PC-9 (cell line): ENCODE measurements at regions not wholly inside any gene's neighbourhood (a gene's known extent, or its start where the extent isn't known, plus 50 kb on each side); places are given as distances from the start of the nearest gene placed in this dataset.

Experiments used
- BruUV-seq: library from RNA; stranded (reverse); fragments of 400-500 nt; replicated peaks from 2 replicates; lab custom pipeline; 2021; lab: Mats Ljungman, UMichigan
- CTCF ChIA-PET: fragments of 300-600 bp; sonication (Branson Sonifier 250); formaldehyde crosslinking; loops from one replicate; lab custom pipeline; 2022; ENCODE audit warnings: antibody characterized with exemption; lab: Charles Lee
- POLR2A ChIA-PET: fragments of 300-600 bp; sonication (Branson Sonifier 250); formaldehyde crosslinking; loops from one replicate; lab custom pipeline; 2022; ENCODE audit warnings: antibody characterized with exemption; ENCODE audit not compliant: unreplicated experiment; lab: Charles Lee
- DNase-seq, 2 experiments: peaks; one replicate each; pipeline versions ENCODE4 v3.0.0 to v3.0.0-alpha.2; 2015 to 2022; ENCODE audit warnings: mixed read lengths in 1 of 2
- H2AFZ ChIP-seq: fragments of 200-600 bp; sonication (generic); 2 replicates; pipeline ENCODE4 v1.8.1; 2017; ENCODE audit warnings: antibody characterized with exemption
- H3F3A ChIP-seq: fragments of 200-600 bp; sonication (generic); 2 replicates; pipeline ENCODE4 v1.8.1; 2017; ENCODE audit warnings: antibody characterized with exemption, mild to moderate bottlenecking, low read depth; ENCODE audit not compliant: insufficient read depth
- H3K27ac ChIP-seq: fragments of 200-600 bp; sonication (generic); 2 replicates; pipeline ENCODE4 v1.6.1; 2016; ENCODE audit warnings: mixed run types
- H3K27me3 ChIP-seq: fragments of 200-600 bp; sonication (generic); 2 replicates; pipeline ENCODE4 v1.6.1; 2016; ENCODE audit warnings: low read depth, mixed run types; ENCODE audit not compliant: insufficient read depth
- H3K36me3 ChIP-seq: fragments of 200-600 bp; sonication (generic); 2 replicates; pipeline ENCODE4 v1.6.1; 2016; ENCODE audit warnings: low read depth, mixed run types
- H3K4me1 ChIP-seq: fragments of 200-600 bp; sonication (generic); replicated peaks from 2 replicates; pipeline ENCODE4 v1.6.1; 2016; ENCODE audit warnings: mixed run types; ENCODE audit not compliant: insufficient read depth
- H3K4me2 ChIP-seq: fragments of 200-600 bp; sonication (generic); 2 replicates; pipeline ENCODE4 v1.6.1; 2017; ENCODE audit warnings: mixed run types
- H3K4me3 ChIP-seq: fragments of 200-600 bp; sonication (generic); 2 replicates; pipeline ENCODE4 v1.6.1; 2016; ENCODE audit warnings: mixed run types
- H3K79me2 ChIP-seq: fragments of 200-600 bp; sonication (generic); 2 replicates; pipeline ENCODE4 v1.6.1; 2017; ENCODE audit warnings: low read depth, mixed run types
- H3K9me2 ChIP-seq: fragments of 200-600 bp; sonication (generic); 2 replicates; pipeline ENCODE4 v1.8.1; 2017; ENCODE audit warnings: mild to moderate bottlenecking; ENCODE audit not compliant: insufficient read depth
- H3K9me3 ChIP-seq: fragments of 200-600 bp; sonication (generic); 2 replicates; pipeline ENCODE4 v1.8.1; 2016; ENCODE audit warnings: low read depth; ENCODE audit not compliant: insufficient read depth
- H4K20me1 ChIP-seq: fragments of 200-600 bp; sonication (generic); 2 replicates; pipeline ENCODE4 v1.8.1; 2017; ENCODE audit not compliant: insufficient read depth
- CTCF ChIP-seq: fragments of 200-600 bp; sonication (generic); conservative IDR thresholded peaks from 2 replicates; pipeline ENCODE4 v1.6.1; 2017; ENCODE audit warnings: mixed run types, antibody characterized with exemption, mild to moderate bottlenecking, moderate library complexity
- EZH2 ChIP-seq: fragments of 200-600 bp; sonication (generic); IDR thresholded peaks from 2 replicates; pipeline ENCODE4 v1.8.0; 2017; ENCODE audit warnings: antibody characterized with exemption, low read depth
- intact Hi-C: fragments of 100-400 bp; cut with micrococcal nuclease; formaldehyde crosslinking; loops from one replicate; pipeline ENCODE4 v1.10.0; 2022; ENCODE audit not compliant: unreplicated experiment

- Histone ChIP-seq H4K20me1 (no peaks in the 10 kb centered on the region), H3K27me3 (no peaks in the 10 kb centered on the region), H2AFZ (no peak overlapping the region), H3K4me3 (no peak overlapping the region), H3K9me3 (no peaks in the 10 kb centered on the region), H3K79me2 (no peaks in the 10 kb centered on the region), H3F3A (no peaks in the 10 kb centered on the region), H3K4me1 (no peaks in the 10 kb centered on the region), H3K36me3 (no peaks in the 10 kb centered on the region), H3K4me2 (no peak overlapping the region), H3K9me2 (no peaks in the 10 kb centered on the region; the same call in 1 of the 2 replicates), H3K27ac (no peak overlapping the region)
- intact Hi-C loops = no loop called here
- CTCF ChIA-PET = no interaction called here
- no TSS peak for BruUV-seq
- TF ChIP-seq CTCF = no peak
- no peak for TF ChIP-seq EZH2
- DNase-seq = no peak
- POLR2A ChIA-PET = no interaction called here
Observed at GRCh38 chr2:22656426-22656825, 728.6 kb upstream of the KLHL29 start.

GRCh38 chr2:22673529-22673928, 711.5 kb upstream of the KLHL29 start:
- no peak overlapping the region for H3K4me2 ChIP-seq
- POLR2A ChIA-PET = no interaction called here
- no peaks in the 10 kb centered on the region for H3K79me2 ChIP-seq
- H3K4me1 ChIP-seq = no peaks in the 10 kb centered on the region
- no peaks in the 10 kb centered on the region for H3K9me2 ChIP-seq
- CTCF ChIA-PET = no interaction called here
- no peak overlapping the region for H3K4me3 ChIP-seq
- no peak overlapping the region for H3K27ac ChIP-seq
- no peaks in the 10 kb centered on the region; the same call in 1 of the 2 replicates for H3K9me3 ChIP-seq
- no peaks in the 10 kb centered on the region for H3K27me3 ChIP-seq
- intact Hi-C loops = no loop called here
- no peaks in the 10 kb centered on the region for H3F3A ChIP-seq
- H4K20me1 ChIP-seq = no peaks in the 10 kb centered on the region
- H3K36me3 ChIP-seq = no peaks in the 10 kb centered on the region
- no peak overlapping the region for H2AFZ ChIP-seq
- DNase-seq = no peak
- BruUV-seq = no TSS peak
- TF ChIP-seq EZH2 = no peak
- no peak for TF ChIP-seq CTCF

GRCh38 chr2:22683914-22684313, 701.1 kb upstream of the KLHL29 start:
- no peak overlapping the region for H3K4me2 ChIP-seq
- TF ChIP-seq EZH2 (no peak), CTCF (no peak)
- intact Hi-C loops = no loop called here
- no peaks in the 10 kb centered on the region for H3K79me2 ChIP-seq
- H3K27ac ChIP-seq = no peak overlapping the region
- no peaks in the 10 kb centered on the region for H3K27me3 ChIP-seq
- no peak for DNase-seq
- no peaks in the 10 kb centered on the region for H4K20me1 ChIP-seq
- H3K9me3 ChIP-seq = no peaks in the 10 kb centered on the region
- H2AFZ ChIP-seq = no peak overlapping the region
- no peaks in the 10 kb centered on the region for H3F3A ChIP-seq
- no peaks in the 10 kb centered on the region for H3K9me2 ChIP-seq
- ChIA-PET CTCF (no interaction called here), POLR2A (no interaction called here)
- H3K36me3 ChIP-seq = no peaks in the 10 kb centered on the region
- no peak overlapping the region for H3K4me3 ChIP-seq
- no TSS peak for BruUV-seq
- H3K4me1 ChIP-seq = no peaks in the 10 kb centered on the region
